ENCODE measurements at regions not wholly inside any gene's neighbourhood (a gene's known extent, or its start where the extent isn't known, plus 50 kb on each side); places are given as distances from the start of the nearest gene placed in this dataset.

DNA sequence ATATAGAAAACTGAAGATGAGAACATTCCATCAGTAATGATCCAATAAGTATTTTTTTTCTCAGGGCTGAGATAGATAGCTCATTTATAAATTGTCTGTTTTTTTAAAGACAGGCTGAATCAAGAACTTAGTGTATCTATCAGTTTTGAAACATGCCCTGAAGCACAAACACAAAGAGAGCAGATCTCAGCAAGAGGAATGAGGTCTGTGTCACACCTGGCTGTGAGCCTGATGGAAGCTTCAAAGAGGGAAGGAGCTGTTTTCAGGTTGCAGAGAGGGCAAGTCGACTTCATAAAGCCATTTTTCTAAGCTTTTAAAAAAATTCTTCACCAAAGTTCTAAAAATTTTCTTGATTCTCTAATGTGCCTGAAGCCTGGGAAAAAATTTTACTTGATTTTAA, 434.9 kb downstream of the PDGFC start:
- Histone ChIP-seq H3K27ac (no peak overlapping the region), H3K4me1 (no peaks in the 10 kb centered on the region), H3K36me3 (no peaks in the 10 kb centered on the region), H3K4me3 (no peak overlapping the region), H3K9me3 (peaks cover 0 to 10% (median 0%) of the 10 kb centered on the region in 3 donors), H3K27me3 (no peaks in the 10 kb centered on the region)
- no peak for ATAC-seq
- TF ChIP-seq, protein P1, sequence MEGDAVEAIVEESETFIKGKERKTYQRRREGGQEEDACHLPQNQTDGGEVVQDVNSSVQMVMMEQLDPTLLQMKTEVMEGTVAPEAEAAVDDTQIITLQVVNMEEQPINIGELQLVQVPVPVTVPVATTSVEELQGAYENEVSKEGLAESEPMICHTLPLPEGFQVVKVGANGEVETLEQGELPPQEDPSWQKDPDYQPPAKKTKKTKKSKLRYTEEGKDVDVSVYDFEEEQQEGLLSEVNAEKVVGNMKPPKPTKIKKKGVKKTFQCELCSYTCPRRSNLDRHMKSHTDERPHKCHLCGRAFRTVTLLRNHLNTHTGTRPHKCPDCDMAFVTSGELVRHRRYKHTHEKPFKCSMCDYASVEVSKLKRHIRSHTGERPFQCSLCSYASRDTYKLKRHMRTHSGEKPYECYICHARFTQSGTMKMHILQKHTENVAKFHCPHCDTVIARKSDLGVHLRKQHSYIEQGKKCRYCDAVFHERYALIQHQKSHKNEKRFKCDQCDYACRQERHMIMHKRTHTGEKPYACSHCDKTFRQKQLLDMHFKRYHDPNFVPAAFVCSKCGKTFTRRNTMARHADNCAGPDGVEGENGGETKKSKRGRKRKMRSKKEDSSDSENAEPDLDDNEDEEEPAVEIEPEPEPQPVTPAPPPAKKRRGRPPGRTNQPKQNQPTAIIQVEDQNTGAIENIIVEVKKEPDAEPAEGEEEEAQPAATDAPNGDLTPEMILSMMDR (IDR thresholded peaks at IDR 0.05), result no peak
- 33 to 64% methylated on average over 1 of the region's 1 CpG for WGBS, 2 donors (ENCODE audit: low coverage in 1 of 2)

DNA sequence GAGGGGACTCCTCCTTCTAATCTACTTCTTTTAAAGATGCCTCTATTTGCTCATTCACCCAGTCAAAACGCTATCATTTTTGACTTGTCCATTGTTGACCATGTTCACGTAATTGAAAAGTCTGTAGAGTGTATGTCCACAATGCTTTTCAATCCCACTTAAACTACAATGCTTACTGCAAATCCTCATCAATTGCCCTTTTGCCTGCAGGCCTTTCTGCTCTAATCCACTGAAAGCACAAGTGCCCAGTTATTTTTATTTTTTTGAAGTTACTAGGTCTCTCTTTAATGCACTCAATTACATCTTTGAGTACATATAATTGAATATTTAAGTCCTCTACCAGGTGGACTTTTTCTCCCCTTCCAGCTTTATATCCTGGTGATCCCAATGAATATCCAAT, 437.4 kb downstream of the PDGFC start:
- 95 to 100% methylated on average over 2 of the region's 2 CpGs for WGBS, 2 donors (ENCODE audit: low coverage in 1 of 2)
- ATAC-seq, result no peak
- Histone ChIP-seq H3K4me1 (no peaks in the 10 kb centered on the region), H3K27ac (no peak overlapping the region), H3K9me3 (peaks cover 0 to 10% (median 0%) of the 10 kb centered on the region in 3 donors), H3K4me3 (no peak overlapping the region), H3K36me3 (no peaks in the 10 kb centered on the region), H3K27me3 (no peaks in the 10 kb centered on the region)
- no peak for TF ChIP-seq EP300 (IDR thresholded peaks at IDR 0.05)

DNA sequence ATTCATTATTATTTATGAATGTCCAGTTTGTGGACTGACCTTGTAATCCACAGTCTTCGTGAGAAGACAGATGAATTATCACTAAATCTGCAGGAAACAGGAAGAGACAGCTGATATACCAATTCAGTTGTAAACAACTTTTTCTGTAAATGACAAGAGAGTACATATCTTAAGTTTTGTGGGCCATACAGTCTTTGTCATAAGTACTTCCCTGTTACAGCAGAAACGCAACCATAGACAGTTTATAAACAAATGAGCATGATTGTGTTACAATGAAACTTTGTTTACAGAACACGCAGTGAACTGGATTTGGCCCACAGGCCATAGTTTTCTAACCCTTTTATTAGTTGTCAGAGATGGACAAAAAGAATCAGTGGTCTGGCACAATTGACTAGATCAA, 443.4 kb downstream of the PDGFC start:
- Histone ChIP-seq H3K27me3 (no peaks in the 10 kb centered on the region), H3K4me3 (no peak overlapping the region), H3K27ac (no peak overlapping the region), H3K9me3 (peaks cover 0 to 5% (median 0%) of the 10 kb centered on the region in 3 donors), H3K4me1 (no peaks in the 10 kb centered on the region), H3K36me3 (no peaks in the 10 kb centered on the region)
- TF ChIP-seq, protein P1 (IDR thresholded peaks at IDR 0.05), result no peak
- TF ChIP-seq POLR2A (IDR thresholded peaks at IDR 0.05), result no peak
- TF ChIP-seq EP300 (IDR thresholded peaks at IDR 0.05), result no peak
- TF ChIP-seq POLR2AphosphoS5 (IDR thresholded peaks at IDR 0.05), result no peak
- WGBS, 2 donors (ENCODE audit: low coverage in 1 of 2), result 45 to 46% methylated on average over 3 of the region's 3 CpGs
- no peak for ATAC-seq

DNA sequence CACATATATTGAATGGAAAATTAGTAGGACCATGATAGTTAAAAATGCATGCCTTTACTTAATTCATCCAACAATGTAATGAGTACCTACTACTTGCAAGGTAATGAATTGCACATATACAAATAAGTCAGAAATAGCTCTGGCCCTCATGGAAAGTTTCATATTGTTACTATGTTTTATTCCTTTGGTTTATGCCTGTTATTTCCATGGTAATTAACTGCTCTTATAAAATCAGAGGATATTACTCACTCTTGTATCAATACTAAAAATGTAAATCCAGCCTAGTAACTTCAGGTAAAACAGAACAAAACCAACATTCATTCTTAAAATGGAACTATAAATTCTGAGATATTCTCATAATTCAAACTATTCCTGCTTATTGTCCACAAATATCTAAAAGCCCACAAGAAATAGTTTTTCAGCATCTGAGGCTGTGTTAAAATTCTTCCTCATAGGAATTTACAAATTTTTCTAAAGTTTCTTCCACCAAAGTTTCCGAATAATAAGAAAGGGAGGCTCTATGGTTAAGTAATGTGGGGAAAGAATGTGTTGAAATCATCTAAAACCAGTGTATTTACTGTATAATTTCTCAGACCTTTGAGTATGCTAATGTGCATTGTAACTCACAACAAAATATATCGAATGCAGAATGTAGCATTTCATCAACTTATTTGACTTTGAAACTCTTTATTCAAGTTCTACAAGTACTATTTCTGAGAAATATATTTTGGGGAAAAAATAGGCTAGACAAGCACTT, 444.2 kb downstream of the PDGFC start:
- no peak for ATAC-seq
- H3K4me3 ChIP-seq, result no peak overlapping the region
- no peaks in the 10 kb centered on the region for H3K36me3 ChIP-seq
- TF ChIP-seq EP300 (IDR thresholded peaks at IDR 0.05) (no peak), POLR2A (IDR thresholded peaks at IDR 0.05) (no peak), POLR2AphosphoS5 (IDR thresholded peaks at IDR 0.05) (no peak)
- TF ChIP-seq, protein P1 (IDR thresholded peaks at IDR 0.05), result no peak
- H3K4me1 ChIP-seq, result no peaks in the 10 kb centered on the region
- H3K9me3 ChIP-seq, result no peaks in the 10 kb centered on the region
- 94 to 95% methylated on average over 2 of the region's 2 CpGs for WGBS, 2 donors (ENCODE audit: low coverage in 1 of 2)
- no peak overlapping the region for H3K27ac ChIP-seq
- no peaks in the 10 kb centered on the region for H3K27me3 ChIP-seq

DNA sequence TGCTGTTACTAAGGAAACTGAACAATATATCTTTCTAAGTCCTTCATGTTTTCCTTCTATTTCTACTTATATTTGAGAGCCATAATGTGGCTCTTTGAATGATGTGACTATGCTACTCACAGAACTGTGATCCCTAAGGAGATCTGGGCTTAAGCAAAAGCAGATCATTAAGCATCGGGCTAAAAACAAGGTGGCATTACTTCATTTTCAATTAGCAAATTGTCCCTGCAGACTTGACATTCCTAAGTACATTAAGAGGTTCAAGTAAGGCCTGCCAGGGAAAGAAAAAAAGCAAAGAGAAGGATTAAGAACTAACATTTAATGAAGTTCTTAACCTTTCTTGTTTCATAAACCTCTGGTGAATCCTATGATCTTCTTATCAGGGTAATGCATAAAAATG, 447.6 kb downstream of the PDGFC start:
- H3K4me1 ChIP-seq, result no peaks in the 10 kb centered on the region

More for the DNA sequence above, 447.6 kb downstream of the PDGFC start:
- no peaks in the 10 kb centered on the region for H3K36me3 ChIP-seq
- no peak overlapping the region for H3K27ac ChIP-seq
- no peaks in the 10 kb centered on the region for H3K9me3 ChIP-seq
- 85 to 100% methylated on average over 1 of the region's 1 CpG for WGBS, 2 donors (ENCODE audit: low coverage in 1 of 2)
- no peak for TF ChIP-seq EP300 (IDR thresholded peaks at IDR 0.05)
- TF ChIP-seq, protein P1 (IDR thresholded peaks at IDR 0.05), result no peak
- TF ChIP-seq POLR2A (IDR thresholded peaks at IDR 0.05), result no peak
- no peak for TF ChIP-seq POLR2AphosphoS5 (IDR thresholded peaks at IDR 0.05)
- no peak overlapping the region for H3K4me3 ChIP-seq
- H3K27me3 ChIP-seq, result no peaks in the 10 kb centered on the region
- ATAC-seq, result no peak

All from gastroesophageal sphincter (tissue), 4 donors.